ENCODE measurements at regions not wholly inside any gene's neighbourhood (a gene's known extent, or its start where the extent isn't known, plus 50 kb on each side); places are given as distances from the start of the nearest gene placed in this dataset.
"Not testable (repeated sequence)": the region's sequence is repeated elsewhere in the genome, so short reads cannot be mapped to it uniquely, and the experiment has no call there.

GRCh38 chr9:66765531-66765930 is 135.0 kb upstream of the ZNF658 start:
- not testable (repeated sequence) for DNase-seq (ENCODE audit: low spot score)

GRCh38 chr9:66771504-66771903 is 129.0 kb upstream of the ZNF658 start:
- not testable (repeated sequence) for DNase-seq (ENCODE audit: low spot score)

GRCh38 chr9:66774618-66775017 is 125.9 kb upstream of the ZNF658 start:
- not testable (repeated sequence) for DNase-seq (ENCODE audit: low spot score)

GRCh38 chr9:66779944-66780661 is 120.4 kb upstream of the ZNF658 start:
- DNase-seq (ENCODE audit: low spot score), result not testable (repeated sequence)

GRCh38 chr9:66781240-66781639 is 119.3 kb upstream of the ZNF658 start:
- DNase-seq (ENCODE audit: low spot score), result not testable (repeated sequence)

GRCh38 chr9:66782010-66782409 is 118.5 kb upstream of the ZNF658 start:
- not testable (repeated sequence) for DNase-seq (ENCODE audit: low spot score)

GRCh38 chr9:66785603-66786002 is 114.9 kb upstream of the ZNF658 start:
- not testable (repeated sequence) for DNase-seq (ENCODE audit: low spot score)

- DNase-seq (ENCODE audit: low spot score), result not testable (repeated sequence)
These were observed 109.3 kb upstream of the ZNF658 start for GRCh38 chr9:66791092-66791750.

GRCh38 chr9:66794769-66795168 is 105.8 kb upstream of the ZNF658 start:
- DNase-seq (ENCODE audit: low spot score), result not testable (repeated sequence)

- DNase-seq (ENCODE audit: low spot score), result not testable (repeated sequence)
These were observed 104.6 kb upstream of the ZNF658 start for GRCh38 chr9:66795723-66796503.

GRCh38 chr9:66797905-66798616 is 102.5 kb upstream of the ZNF658 start:
- not testable (repeated sequence) for DNase-seq (ENCODE audit: low spot score)

GRCh38 chr9:66803619-66804018 is 96.9 kb upstream of the ZNF658 start:
- not testable (repeated sequence) for DNase-seq (ENCODE audit: low spot score)

GRCh38 chr9:66810247-66810646 is 90.3 kb upstream of the ZNF658 start:
- DNase-seq (ENCODE audit: low spot score), result not testable (repeated sequence)

GRCh38 chr9:66812367-66812766 is 88.2 kb upstream of the ZNF658 start:
- not testable (repeated sequence) for DNase-seq (ENCODE audit: low spot score)

GRCh38 chr9:66812967-66813366 is 87.6 kb upstream of the ZNF658 start:
- not testable (repeated sequence) for DNase-seq (ENCODE audit: low spot score)

- not testable (repeated sequence) for DNase-seq (ENCODE audit: low spot score)
These were observed 86.5 kb upstream of the ZNF658 start for GRCh38 chr9:66814038-66814437.

GRCh38 chr9:66819510-66819909 is 81.0 kb upstream of the ZNF658 start:
- DNase-seq (ENCODE audit: low spot score), result not testable (repeated sequence)

- DNase-seq (ENCODE audit: low spot score), result not testable (repeated sequence)
These were observed 80.4 kb upstream of the ZNF658 start for GRCh38 chr9:66820014-66820660.

GRCh38 chr9:66824169-66824568 is 76.4 kb upstream of the ZNF658 start:
- peak; percentile 57 for DNase-seq (ENCODE audit: low spot score)

GRCh38 chr9:66829853-66830252 is 70.7 kb upstream of the ZNF658 start:
- DNase-seq (ENCODE audit: low spot score), result peak; percentile 65

All from mesenteric fat pad (tissue), 1 donor.